Right lobe of liver (tissue), 6 donors: ENCODE measurements at regions not wholly inside any gene's neighbourhood (a gene's known extent, or its start where the extent isn't known, plus 50 kb on each side); places are given as distances from the start of the nearest gene placed in this dataset.
"Not testable (repeated sequence)": the region's sequence is repeated elsewhere in the genome, so short reads cannot be mapped to it uniquely, and the experiment has no call there.

ENCODE experiments used
- ATAC-seq, 4 donors: fragments of 200-7000 bp; cut with Tn5 transposase; one replicate each; pipeline ENCODE4 v1.9.1; 2020; ENCODE audit warnings: mild to moderate bottlenecking in 4 of 4, moderate library complexity in 4 of 4
- DNase-seq, 3 donors: peaks; one replicate each; pipeline ENCODE4 v3.0.0-alpha.2; 2020
- H3K27ac ChIP-seq, 3 donors: fragments of 200-600 bp; one replicate each; pipeline ENCODE4 v1.8.0; 2022
- H3K27me3 ChIP-seq, 2 donors: fragments of 200-600 bp; one replicate each; pipeline ENCODE4 v1.8.0; 2022
- H3K36me3 ChIP-seq, 4 donors: fragments of 200-600 bp; sonication (generic) in 1 of 4; one replicate each; pipeline versions ENCODE4 v1.5.1 to v1.8.0; 2017 to 2022; ENCODE audit warnings: control low read depth in 1 of 4
- H3K4me1 ChIP-seq, 4 donors: fragments of 200-600 bp; sonication (generic) in 1 of 4; one replicate each; pipeline versions ENCODE4 v1.5.1 to v1.8.0; 2017 to 2022; ENCODE audit warnings: control low read depth in 1 of 4
- H3K4me3 ChIP-seq, 3 donors: fragments of 200-600 bp; one replicate each; pipeline ENCODE4 v1.8.0; 2022
- H3K9me3 ChIP-seq, 4 donors: fragments of 200-600 bp; sonication (generic) in 1 of 4; one replicate each; pipeline versions ENCODE4 v1.5.1 to v1.8.0; 2017 to 2022; ENCODE audit warnings: control low read depth in 1 of 4
- POLR2A ChIP-seq: fragments of 450-650 bp; IDR thresholded peaks from one replicate; pipeline ENCODE4 v1.6.1; 2017; ENCODE audit warnings: antibody characterized with exemption, mild to moderate bottlenecking
- WGBS: methylation state at CpG from one replicate; pipeline ENCODE4 v1.1.6; 2018; ENCODE audit warnings: low coverage, low lambda C conversion rate; ENCODE audit not compliant: insufficient coverage; ENCODE audit errors: missing lambda C conversion rate; 5-methylcytosine and 5-hydroxymethylcytosine counted together
- intact Hi-C, 2 donors: fragments of 100-400 bp; cut with DNase I; formaldehyde crosslinking; loops; one replicate each; pipeline versions ENCODE4 v1.11.2 to v1.14.1; 2022
- TF ChIP-seq, protein P1 (sequence below), 4 donors: fragments of 200-600 bp in 3 of 4; fragments of 450-650 bp in 1 of 4; IDR thresholded peaks; one replicate each; pipeline versions ENCODE4 v1.5.1 to v1.8.0; 2016 to 2022; ENCODE audit warnings: antibody characterized with exemption in 4 of 4, mild to moderate bottlenecking in 2 of 4
- donor health status: DM: no; HTN: yes; CAD: no.
- donor health status: DM: no; HTN: no; CAD: no.
- donor health status: DM: no; HTN: no; CAD: no.
- donor health status: DM: no; HTN: yes; CAD: no.
- donor health status: DM: no; HTN: yes; CAD: no.

DNA sequence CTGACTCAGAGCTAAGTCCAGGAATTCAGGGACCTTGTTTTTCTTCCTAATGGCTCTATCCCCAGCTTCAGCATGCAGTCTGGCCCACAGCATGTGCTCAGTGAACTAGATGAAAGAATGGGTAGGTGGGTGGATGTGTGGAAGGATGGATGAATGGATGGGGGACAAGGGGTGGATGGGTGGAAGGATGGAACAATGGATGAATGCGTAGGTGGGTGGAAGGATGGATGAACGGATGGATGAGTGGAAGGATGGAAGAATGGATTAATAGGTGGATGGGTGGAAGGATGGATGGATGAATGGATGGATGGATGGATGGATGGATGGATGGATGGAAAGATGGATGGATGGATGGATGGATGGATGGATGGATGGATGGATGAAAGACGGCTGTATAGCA, 79.7 kb upstream of the SFSWAP start:
- 53% methylated on average over 2 of the region's 3 CpGs for WGBS
- ATAC-seq: no peak
- intact Hi-C loops: no loop called here
- no peaks in the 10 kb centered on the region for H3K4me1 ChIP-seq
- no peak overlapping the region for H3K27ac ChIP-seq
- no peak for TF ChIP-seq POLR2A
- TF ChIP-seq, protein P1, sequence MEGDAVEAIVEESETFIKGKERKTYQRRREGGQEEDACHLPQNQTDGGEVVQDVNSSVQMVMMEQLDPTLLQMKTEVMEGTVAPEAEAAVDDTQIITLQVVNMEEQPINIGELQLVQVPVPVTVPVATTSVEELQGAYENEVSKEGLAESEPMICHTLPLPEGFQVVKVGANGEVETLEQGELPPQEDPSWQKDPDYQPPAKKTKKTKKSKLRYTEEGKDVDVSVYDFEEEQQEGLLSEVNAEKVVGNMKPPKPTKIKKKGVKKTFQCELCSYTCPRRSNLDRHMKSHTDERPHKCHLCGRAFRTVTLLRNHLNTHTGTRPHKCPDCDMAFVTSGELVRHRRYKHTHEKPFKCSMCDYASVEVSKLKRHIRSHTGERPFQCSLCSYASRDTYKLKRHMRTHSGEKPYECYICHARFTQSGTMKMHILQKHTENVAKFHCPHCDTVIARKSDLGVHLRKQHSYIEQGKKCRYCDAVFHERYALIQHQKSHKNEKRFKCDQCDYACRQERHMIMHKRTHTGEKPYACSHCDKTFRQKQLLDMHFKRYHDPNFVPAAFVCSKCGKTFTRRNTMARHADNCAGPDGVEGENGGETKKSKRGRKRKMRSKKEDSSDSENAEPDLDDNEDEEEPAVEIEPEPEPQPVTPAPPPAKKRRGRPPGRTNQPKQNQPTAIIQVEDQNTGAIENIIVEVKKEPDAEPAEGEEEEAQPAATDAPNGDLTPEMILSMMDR (IDR thresholded peaks at IDR 0.05): no peak
- no peak for DNase-seq
- no peak overlapping the region for H3K4me3 ChIP-seq
- no peaks in the 10 kb centered on the region for H3K9me3 ChIP-seq
- no peaks in the 10 kb centered on the region for H3K36me3 ChIP-seq
- no peaks in the 10 kb centered on the region for H3K27me3 ChIP-seq

DNA sequence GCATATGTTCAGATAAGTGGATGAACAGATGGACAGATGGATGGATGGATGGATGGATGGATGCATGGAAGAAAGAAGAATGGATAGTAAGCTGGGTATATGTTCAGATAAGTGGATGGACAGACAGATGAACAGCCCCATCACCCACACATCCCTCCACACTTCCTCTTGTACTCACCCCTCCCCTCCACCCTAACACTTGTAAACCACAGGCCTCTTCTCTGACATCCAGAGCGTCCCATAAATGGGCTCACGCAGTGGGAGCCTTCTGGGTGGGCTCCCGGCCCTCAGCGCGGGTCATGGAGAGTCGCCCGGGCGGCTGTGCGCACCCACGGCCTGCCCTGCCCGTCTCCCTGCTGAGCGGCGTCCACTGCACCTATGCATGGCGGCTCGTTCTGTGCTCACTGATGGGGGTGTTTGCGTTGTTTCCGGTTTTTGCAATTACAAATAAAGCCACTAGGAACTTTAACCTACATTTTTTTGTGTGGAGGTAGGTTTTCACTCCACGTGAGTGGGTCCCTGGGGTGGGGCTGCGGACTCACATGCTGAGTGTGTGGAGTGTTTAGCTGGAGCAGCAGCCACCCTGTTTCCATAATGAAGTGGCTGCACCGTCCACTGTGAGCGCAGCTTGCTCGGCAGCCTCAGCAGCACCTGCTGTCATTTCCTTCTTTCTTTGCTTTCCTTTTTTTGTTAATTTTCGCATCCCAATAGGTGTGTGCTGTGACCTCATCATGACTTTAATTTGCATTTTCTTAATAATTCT, 78.8 kb upstream of the SFSWAP start:
- H3K4me1 ChIP-seq, intact Hi-C loops, H3K9me3 ChIP-seq, H3K4me3 ChIP-seq, H3K36me3 ChIP-seq, DNase-seq, H3K27me3 ChIP-seq, H3K27ac ChIP-seq, ATAC-seq: not testable (repeated sequence)
- 61% methylated on average over 10 of the region's 23 CpGs for WGBS

DNA sequence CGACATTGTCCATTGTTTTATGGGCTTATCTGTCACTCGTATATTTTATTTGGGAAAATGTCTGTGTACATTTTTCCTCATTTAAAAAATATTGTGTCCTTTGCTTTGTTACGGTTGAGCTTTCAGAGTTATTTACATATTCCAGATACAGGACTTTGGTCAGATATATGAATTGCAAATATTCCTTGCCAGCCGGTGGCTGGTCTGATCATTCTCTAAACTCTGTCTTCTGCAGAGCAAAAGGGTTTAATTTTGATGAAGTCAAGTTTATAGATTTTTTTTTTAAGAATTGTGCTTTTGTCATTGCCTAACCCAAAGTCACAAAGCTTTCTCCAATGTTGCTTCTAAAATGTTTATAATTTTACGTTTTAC, 78.3 kb upstream of the SFSWAP start:
- H3K27ac ChIP-seq, H3K4me1 ChIP-seq, H3K4me3 ChIP-seq, H3K27me3 ChIP-seq, H3K9me3 ChIP-seq, ATAC-seq, H3K36me3 ChIP-seq, DNase-seq, intact Hi-C loops: not testable (repeated sequence)
- 47% methylated on average over 5 of the region's 5 CpGs for WGBS

DNA sequence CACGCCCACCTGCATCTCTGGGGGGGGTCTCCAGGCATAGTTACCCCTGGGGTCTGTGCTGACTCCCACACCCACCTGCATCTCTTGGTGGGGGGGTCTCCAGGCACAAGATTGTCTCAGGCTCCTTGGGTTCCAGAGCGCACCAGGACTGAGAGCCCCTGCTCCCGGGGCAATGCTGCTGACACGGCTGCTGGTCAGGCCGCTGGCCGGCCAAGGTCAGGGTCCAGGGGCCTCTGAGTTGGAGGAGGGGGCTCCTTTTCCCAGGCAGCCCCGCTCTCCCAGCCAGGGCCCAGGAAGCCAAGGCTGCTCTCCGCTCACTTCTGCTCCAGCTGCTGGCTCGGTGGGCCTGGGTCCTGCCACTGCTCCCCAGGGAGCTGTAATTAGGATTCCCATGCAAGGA, 77.3 kb upstream of the SFSWAP start:
- H3K4me1 ChIP-seq, DNase-seq, H3K4me3 ChIP-seq, H3K36me3 ChIP-seq, H3K27me3 ChIP-seq, H3K9me3 ChIP-seq, H3K27ac ChIP-seq, ATAC-seq, intact Hi-C loops: not testable (repeated sequence)
- WGBS: 47% methylated on average over 2 of the region's 9 CpGs

DNA sequence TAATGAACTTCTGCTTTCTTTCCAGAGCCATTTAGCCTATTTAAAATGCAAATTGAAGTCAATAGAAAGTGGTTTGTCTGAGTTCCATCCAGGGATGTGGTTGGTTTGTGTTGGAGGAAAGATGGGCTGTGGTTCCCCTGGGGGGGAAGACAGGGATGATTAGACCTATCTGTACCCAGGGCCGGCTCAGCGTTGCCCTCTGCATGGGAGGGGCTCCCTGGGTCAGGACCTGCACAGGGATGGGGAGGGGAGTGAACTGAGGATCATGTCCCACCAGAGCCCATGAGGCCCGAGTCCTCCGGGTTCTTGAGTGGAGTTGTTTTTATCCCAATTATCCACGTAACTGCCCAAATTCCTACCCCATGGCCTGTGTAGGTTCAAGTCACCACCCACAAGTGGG, 76.9 kb upstream of the SFSWAP start:
- Histone ChIP-seq H3K4me1 (no peaks in the 10 kb centered on the region), H3K9me3 (no peaks in the 10 kb centered on the region), H3K27ac (no peak overlapping the region), H3K36me3 (no peaks in the 10 kb centered on the region), H3K27me3 (no peaks in the 10 kb centered on the region), H3K4me3 (no peak overlapping the region)
- ATAC-seq (no peak), DNase-seq (no peak)
- no peak for TF ChIP-seq POLR2A
- TF ChIP-seq, protein P1 (IDR thresholded peaks at IDR 0.05): no peak
- intact Hi-C loops: no loop called here
- WGBS: no CpG with 5 or more reads among the region's 5 CpGs

DNA sequence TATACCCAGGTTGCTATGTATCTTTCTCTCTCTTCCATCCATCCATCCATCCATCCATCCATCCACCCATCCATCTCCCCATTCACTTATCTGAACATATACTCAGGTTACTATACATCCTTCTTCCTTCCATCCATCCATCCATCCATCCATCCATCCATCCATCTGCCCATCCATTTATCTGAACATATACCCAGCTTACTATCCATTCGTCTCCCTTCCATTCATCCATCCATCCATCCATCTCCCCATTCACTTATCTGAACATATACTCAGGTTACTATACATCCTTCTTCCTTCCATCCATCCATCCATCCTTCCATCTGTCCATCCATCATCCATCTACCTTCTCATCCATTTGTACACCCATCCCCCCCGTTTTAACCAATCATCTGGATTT, 75.9 kb upstream of the SFSWAP start:
- intact Hi-C loops, H3K27me3 ChIP-seq, H3K9me3 ChIP-seq, DNase-seq, H3K4me3 ChIP-seq, H3K4me1 ChIP-seq, H3K36me3 ChIP-seq, H3K27ac ChIP-seq, ATAC-seq: not testable (repeated sequence)
- WGBS: 37% methylated on average over 2 of the region's 2 CpGs
